ENCODE measurements at regions not wholly inside any gene's neighbourhood (a gene's known extent, or its start where the extent isn't known, plus 50 kb on each side); places are given as distances from the start of the nearest gene placed in this dataset.
A peak's percentile ranks its signal among the peaks of the same experiment; 100 is the strongest.

GRCh38 chr11:110526323-110526722 is 96.6 kb downstream of the FDX1 start:
- DNase-seq (ENCODE audit: low read depth, low spot score) = peak; percentile 26
- CTCF ChIA-PET = interaction anchor here (0.7 to 1.3 kb wide), 2 partner anchors 62 to 91 kb away, joined by 3 read pairs; no protein-coding TSS in a partner anchor
- BruUV-seq (replicated peaks) = no TSS peak

More at GRCh38 chr11:110526323-110526722, 96.6 kb downstream of the FDX1 start:
- H3K9ac ChIP-seq (ENCODE audit: control insufficient read depth, insufficient read depth, low read length) = no peak overlapping the region
- H3K4me1 ChIP-seq (ENCODE audit: control insufficient read depth, insufficient read depth, low read length) = peaks cover 5% of the 10 kb centered on the region
- H3K4me3 ChIP-seq = no peak overlapping the region
- H3K79me2 ChIP-seq (ENCODE audit: control insufficient read depth, insufficient read depth, low read length) = no peaks in the 10 kb centered on the region
- in situ Hi-C loops (cut with MboI) = no loop called here
- WGBS (ENCODE audit: insufficient coverage, insufficient replicate concordance, low lambda C conversion rate, missing lambda C conversion rate) = 63% methylated on average over 2 of the region's 2 CpGs
- peak; percentile 76 for ATAC-seq
- no peak for FAIRE-seq
- H2AFZ ChIP-seq (ENCODE audit: control insufficient read depth, low read depth, low read length) = no peak overlapping the region
- intact Hi-C loops (cut with micrococcal nuclease; ENCODE audit: unreplicated experiment) = loop anchor here (5.0 kb wide), 1 partner anchor 74 kb away; no protein-coding TSS in a partner anchor
- no peak for TF ChIP-seq SUZ12 (IDR thresholded peaks at IDR 0.05; ENCODE audit: unreplicated experiment)
- no peak for TF ChIP-seq MTA2 (IDR thresholded peaks at IDR 0.05; ENCODE audit: low read depth)
- no peak for TF ChIP-seq YBX1 (IDR thresholded peaks at IDR 0.05)
- TF ChIP-seq ETV6 (conservative IDR thresholded peaks at IDR 0.05 in 1 of 2, IDR thresholded peaks at IDR 0.05 in 1 of 2; ENCODE audit: borderline replicate concordance in 1 of 2, low read depth in 1 of 2) = no peak
- TF ChIP-seq POLR2A (IDR thresholded peaks at IDR 0.05; ENCODE audit: low read depth, low read length) = no peak
- TF ChIP-seq E2F8 (IDR thresholded peaks at IDR 0.05; ENCODE audit: low read depth, partially characterized antibody) = no peak
- TF ChIP-seq NFIC (IDR thresholded peaks at IDR 0.05; ENCODE audit: low read depth, low read length) = no peak
- TF ChIP-seq RAD51 (IDR thresholded peaks at IDR 0.05) = no peak
- TF ChIP-seq EGR1 (IDR thresholded peaks at IDR 0.05; ENCODE audit: borderline replicate concordance in 1 of 2, low read depth in 2 of 2, low read length in 2 of 2) = no peak
- TF ChIP-seq ZBED1 (IDR thresholded peaks at IDR 0.05; ENCODE audit: borderline replicate concordance) = no peak
- TF ChIP-seq MYC (IDR thresholded peaks at IDR 0.05; ENCODE audit: insufficient read depth, insufficient read length, insufficient replicate concordance, low read length, severe bottlenecking) = no peak
- TF ChIP-seq BMI1 (IDR thresholded peaks at IDR 0.05; ENCODE audit: borderline replicate concordance) = no peak
- no peak for TF ChIP-seq FOS (IDR thresholded peaks at IDR 0.05; ENCODE audit: borderline replicate concordance, extremely low read depth, insufficient read length)
- TF ChIP-seq ZSCAN29 (IDR thresholded peaks at IDR 0.05) = no peak
- TF ChIP-seq KLF5 (IDR thresholded peaks at IDR 0.05; ENCODE audit: partially characterized antibody) = no peak
- TF ChIP-seq ASH2L (IDR thresholded peaks at IDR 0.05; ENCODE audit: borderline replicate concordance, low read depth) = no peak
- no peak for TF ChIP-seq GATAD2B (conservative IDR thresholded peaks at IDR 0.05; ENCODE audit: low read depth)
- no peak for TF ChIP-seq SMAD5 (IDR thresholded peaks at IDR 0.05; ENCODE audit: low read depth)
- no peaks in the 10 kb centered on the region for H3K36me3 ChIP-seq (ENCODE audit: control insufficient read depth in 2 of 2, insufficient read depth in 2 of 2, low read length in 1 of 2)
- H3K4me2 ChIP-seq (ENCODE audit: control insufficient read depth, insufficient read depth) = peak overlapping the region; percentile 38; the same call in 1 of the 2 replicates
- H3K27ac ChIP-seq (ENCODE audit: control insufficient read depth, insufficient read depth) = no peak overlapping the region
- H3K9me3 ChIP-seq (replicated peaks; ENCODE audit: control insufficient read depth, insufficient read depth, low read length) = peaks cover 6% of the 10 kb centered on the region; the same call in 2 of the 3 replicates
- SMC1A ChIA-PET (ENCODE audit: uncharacterized antibody, unreplicated experiment) = interaction anchor here (1.0 to 1.1 kb wide), 2 partner anchors 67 to 350 kb away, joined by 3 read pairs; no protein-coding TSS in a partner anchor
- RAD21 ChIA-PET (ENCODE audit: unreplicated experiment) = no interaction called here
- H4K20me1 ChIP-seq (ENCODE audit: control insufficient read depth, insufficient read depth) = no peaks in the 10 kb centered on the region
- no peaks in the 10 kb centered on the region for H3K27me3 ChIP-seq (replicated peaks in 1 of 2; ENCODE audit: control insufficient read depth in 2 of 2, insufficient read depth in 2 of 2, low read length in 1 of 2)
- POLR2A ChIA-PET = no interaction called here
